C1 segment of cervical spinal cord (tissue), 14 donors: ENCODE measurements at regions not wholly inside any gene's neighbourhood (a gene's known extent, or its start where the extent isn't known, plus 50 kb on each side); places are given as distances from the start of the nearest gene placed in this dataset.

Source experiments
- DNase-seq, 14 donors: peaks; one replicate each; lab custom pipeline; 2025; lab: John Stamatoyannopoulos, UW

- DNase-seq = no peak
These were observed 50.4 kb upstream of the SERTAD2 start for GRCh38 chr2:64704161-64704560.

DNA sequence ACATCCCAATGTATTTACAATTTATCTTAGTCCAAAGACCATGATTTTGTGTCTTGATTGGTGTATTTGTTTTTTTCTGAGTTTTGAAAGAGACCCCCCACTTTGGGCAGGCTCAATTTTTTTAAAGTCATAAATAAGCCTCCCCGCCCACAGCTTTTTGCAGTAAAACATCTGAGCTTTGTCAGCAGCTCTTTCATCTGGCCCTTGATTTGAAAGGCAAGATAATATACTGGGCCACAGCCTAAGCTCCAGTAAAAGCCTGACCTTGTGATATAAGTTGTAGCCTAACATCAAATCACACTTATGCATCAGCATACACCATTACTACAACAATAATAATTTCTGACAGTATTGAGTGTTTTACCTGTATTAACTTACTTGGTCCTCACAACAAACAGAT is 51.3 kb upstream of the SERTAD2 start:
- no peak for DNase-seq

DNA sequence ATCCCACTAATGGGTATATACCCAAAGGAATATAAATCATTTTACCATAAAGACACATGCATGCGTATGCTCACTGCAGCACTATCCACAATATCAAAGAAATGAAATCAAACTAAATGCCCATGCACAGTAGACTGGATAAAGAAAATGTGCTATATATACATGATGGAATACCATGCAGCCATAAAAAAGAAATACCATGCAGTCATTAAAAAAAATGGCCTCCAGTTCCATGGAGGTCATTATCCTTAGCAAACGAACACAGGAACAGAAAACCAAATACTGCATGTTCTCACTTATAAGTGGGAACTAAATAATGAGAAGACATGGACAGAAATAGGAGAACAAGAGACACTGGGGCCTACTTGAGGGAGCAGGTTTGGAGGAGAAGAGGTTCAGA is 53.6 kb upstream of the SERTAD2 start:
- no peak for DNase-seq

GRCh38 chr2:64708829-64709228 is 55.1 kb upstream of the SERTAD2 start:
- no peak for DNase-seq

DNA sequence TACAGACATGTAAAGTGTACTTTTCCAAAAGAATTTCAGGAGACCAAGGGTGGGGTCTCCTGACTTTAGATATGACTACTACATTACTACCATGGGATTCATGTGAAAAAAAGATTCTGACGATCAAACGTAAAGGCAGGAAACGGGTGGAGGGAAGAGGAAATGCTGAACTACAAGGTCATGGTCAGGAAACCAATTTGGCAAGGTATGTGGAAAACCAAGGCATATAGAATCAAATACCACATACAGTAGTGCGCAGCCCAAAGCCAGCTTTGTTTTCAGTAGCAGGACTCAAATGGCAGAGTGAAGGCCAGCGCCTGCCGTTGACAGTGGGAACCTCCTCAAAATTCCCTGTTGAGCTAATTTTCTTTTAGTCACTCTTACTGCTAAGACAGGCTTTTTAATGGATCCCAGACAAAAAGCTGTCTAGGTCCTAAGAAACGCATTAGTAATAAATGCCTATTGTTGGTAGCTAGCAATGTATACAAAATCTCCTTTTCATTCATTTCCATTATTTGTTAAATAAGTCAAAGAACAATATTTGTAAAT is 57.6 kb upstream of the SERTAD2 start:
- no peak for DNase-seq

GRCh38 chr2:64713686-64714085 is 60.0 kb upstream of the SERTAD2 start:
- no peak for DNase-seq

DNA sequence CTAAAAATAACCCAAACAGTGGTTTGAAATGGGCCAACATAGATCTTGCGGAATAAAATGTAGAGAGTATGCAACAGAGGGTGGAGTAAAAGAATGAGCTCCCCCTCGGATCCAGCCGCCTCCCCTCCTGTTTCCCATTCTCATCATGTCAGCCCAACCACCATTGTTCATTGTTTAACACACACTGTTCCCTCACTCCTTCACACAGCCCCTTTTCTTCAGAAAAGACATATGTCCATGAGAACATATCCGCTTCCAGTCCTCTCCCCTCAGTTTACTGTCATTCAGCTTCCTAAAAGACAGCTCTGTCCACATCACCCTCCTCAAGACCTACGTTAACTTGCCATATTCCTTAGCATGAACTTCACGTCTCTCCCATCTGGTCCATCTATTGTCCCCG is 62.9 kb upstream of the SERTAD2 start:
- DNase-seq = peak in 6 of 14 donors; percentile 21 to 64 (median 30)

GRCh38 chr2:64718250-64718885 is 64.7 kb upstream of the SERTAD2 start:
- DNase-seq = no peak

DNA sequence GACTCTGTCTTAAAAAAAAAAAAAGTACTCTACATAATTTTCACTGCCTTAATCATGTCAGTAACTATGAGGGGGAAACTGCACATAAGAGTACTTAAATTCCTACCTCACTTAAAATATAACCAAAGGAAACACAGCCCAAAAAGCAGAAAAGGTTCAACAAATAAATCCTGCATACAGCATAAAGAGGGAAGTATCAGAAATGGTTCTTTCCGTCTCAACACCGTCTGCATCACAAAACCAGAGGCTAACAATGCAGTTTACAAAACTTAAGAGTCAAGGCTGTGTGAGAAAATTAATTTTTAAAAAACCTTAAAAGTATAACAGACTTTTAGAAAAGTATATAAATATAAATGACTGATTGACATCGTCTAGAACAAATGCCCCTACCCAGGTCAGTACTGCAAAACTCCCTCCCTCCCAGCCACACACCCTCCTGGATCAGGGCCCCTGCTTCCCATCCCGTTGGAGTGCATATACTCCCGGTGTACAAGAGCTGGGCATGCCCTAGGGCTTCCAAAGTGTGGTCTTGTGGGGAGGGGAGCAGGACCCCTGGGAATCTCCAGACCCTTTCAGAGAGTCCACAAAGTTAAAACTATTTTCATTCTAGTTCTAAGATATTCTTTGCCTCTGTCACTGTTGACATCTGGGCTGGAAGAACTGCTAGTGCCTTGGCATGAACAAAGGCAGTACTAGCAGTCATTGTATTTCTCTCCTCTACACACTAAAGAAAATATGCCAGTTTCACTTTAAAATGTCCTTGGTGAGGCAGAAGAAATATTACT is 67.0 kb upstream of the SERTAD2 start:
- DNase-seq = peak in 2 of 14 donors; percentile 7 to 14

- no peak for DNase-seq
These were observed 67.6 kb upstream of the SERTAD2 start for GRCh38 chr2:64721320-64721623.

DNA sequence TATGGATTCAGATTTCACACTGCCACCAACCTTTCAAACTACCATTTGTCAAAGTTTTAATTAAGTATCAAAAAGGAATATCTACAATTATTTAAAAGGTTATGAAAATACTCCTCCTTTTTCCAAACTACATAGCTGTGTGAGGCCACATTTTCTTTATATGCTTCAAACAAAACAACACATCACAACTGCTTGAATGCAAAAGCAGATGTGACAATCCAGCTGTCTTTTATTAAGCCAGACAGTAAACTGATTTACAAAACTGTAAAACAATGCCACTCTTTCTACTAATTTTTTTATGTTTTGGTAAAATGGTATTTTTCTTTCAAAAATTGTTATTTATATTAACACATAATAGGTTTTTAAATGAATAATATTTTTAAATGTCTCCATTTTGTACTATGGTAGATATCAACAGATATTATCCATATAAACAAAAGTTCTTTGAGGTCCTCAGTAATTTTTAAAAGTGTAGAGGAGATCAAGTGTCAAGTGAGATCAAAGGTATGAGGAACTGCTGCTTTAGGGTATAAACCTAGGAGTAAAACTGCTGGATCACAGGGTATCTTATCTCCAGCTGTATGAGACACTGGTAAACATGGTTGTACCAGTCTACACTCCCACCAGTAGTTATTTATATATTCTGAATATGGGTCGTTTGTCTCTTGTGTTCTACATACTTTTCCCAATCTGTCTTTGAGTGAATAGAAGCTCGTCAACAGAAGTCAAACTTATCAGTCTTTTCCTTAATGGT is 68.8 kb upstream of the SERTAD2 start:
- DNase-seq = no peak

GRCh38 chr2:64727013-64727767 is 73.5 kb upstream of the SERTAD2 start:
- no peak for DNase-seq

GRCh38 chr2:64727843-64728463 is 74.2 kb upstream of the SERTAD2 start:
- no peak for DNase-seq

GRCh38 chr2:64730551-64731262 is 77.0 kb upstream of the SERTAD2 start:
- peak in 8 of 14 donors; percentile 45 to 71 (median 57) for DNase-seq

- DNase-seq = no peak
These were observed 77.5 kb upstream of the SERTAD2 start for GRCh38 chr2:64731263-64731643.

- no peak for DNase-seq
These were observed 78.0 kb upstream of the SERTAD2 start for GRCh38 chr2:64731746-64732145.

- DNase-seq = no peak
These were observed 78.4 kb upstream of the SERTAD2 start for GRCh38 chr2:64732146-64732545.

DNA sequence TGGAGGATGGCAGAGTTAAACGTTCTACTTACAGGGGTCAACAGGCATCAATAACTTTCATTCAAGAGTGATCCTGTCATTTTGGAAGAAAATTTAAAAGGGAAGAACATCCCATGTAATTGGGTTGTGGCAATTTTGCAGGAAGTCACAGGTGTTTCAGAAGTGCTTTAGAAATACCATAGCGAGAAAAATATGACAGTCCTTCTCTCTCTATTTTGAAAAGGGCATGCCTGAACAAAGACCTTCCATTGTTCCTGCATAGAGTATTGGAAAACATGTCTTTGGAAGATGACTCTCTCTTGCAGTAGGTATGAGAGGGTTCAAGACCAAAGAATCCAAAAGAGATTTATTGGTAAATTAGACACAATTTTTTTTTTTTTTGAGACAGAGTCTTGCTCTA is 81.8 kb upstream of the SERTAD2 start:
- DNase-seq = no peak

DNA sequence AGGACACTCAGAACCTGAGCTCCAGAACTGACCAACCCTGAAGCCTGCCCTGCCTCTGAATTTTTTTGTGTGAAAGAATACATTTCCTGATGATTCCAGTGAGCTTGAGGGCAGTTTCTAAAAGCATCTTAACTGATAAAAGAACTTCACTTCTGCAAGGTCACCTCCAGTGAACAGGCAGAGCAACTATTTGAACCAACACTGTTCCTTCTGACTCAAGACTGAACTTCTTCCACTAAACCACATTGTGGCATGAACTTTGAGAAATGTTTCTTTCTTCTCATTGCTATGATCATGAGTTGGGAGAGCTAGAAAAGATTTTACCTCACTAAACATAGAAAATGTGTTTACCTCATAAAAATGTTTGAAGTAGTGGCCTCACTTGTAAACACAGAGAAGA is 83.8 kb upstream of the SERTAD2 start:
- DNase-seq = no peak

- DNase-seq = no peak
These were observed 84.3 kb upstream of the SERTAD2 start for GRCh38 chr2:64738026-64738425.

DNA sequence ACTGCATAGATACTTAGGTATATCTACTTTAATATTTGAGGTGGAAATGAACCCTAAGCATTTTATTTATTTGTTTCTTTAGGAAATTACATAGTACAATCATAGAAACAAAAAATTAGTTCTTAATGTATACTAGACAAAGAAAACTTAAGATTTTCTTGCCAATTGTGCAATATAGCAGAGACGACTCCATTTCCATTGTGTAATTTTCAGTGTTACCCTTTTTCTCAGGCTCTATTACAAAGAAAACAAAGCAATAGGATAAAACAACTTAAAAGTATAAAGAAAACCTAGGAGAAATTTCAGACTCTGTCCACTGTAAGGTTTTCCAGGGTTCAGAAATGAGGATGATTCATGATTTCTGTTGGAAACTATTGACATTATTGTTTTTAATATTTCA is 89.0 kb upstream of the SERTAD2 start:
- no peak for DNase-seq
